HEK293 (cell line): ENCODE measurements at regions not wholly inside any gene's neighbourhood (a gene's known extent, or its start where the extent isn't known, plus 50 kb on each side); places are given as distances from the start of the nearest gene placed in this dataset.

Experiments
- CTCF ChIA-PET: fragments of 350-600 bp; formaldehyde crosslinking; extraction: SDS; loops from one replicate; lab custom pipeline; 2021; ENCODE audit warnings: antibody characterized with exemption; lab: Yijun Ruan, JAX
- POLR2A ChIA-PET: fragments of 300-600 bp; formaldehyde crosslinking; extraction: SDS; loops from one replicate; lab custom pipeline; 2020; ENCODE audit warnings: antibody characterized with exemption, inconsistent platforms; lab: Yijun Ruan, JAX
- H3K27ac ChIP-seq: fragments of 200-500 bp; sonication (Bioruptor generic); 2 replicates; pipeline ENCODE4 v1.5.1; 2014; ENCODE audit warnings: low read depth, low read length, control low read depth, inconsistent platforms; ENCODE audit errors: extremely low read depth
- H3K36me3 ChIP-seq, 2 experiments: fragments of 200-500 bp in 1 of 2; sonication (Bioruptor generic) in 1 of 2; 1 replicate in 1 of 2; 2 replicates in 1 of 2; pipeline ENCODE4 v1.5.1; 2014 to 2017; ENCODE audit warnings: inconsistent platforms in 2 of 2, low read length in 2 of 2; ENCODE audit not compliant: control insufficient read depth in 2 of 2, insufficient read depth in 1 of 2
- H3K4me1 ChIP-seq: fragments of 200-500 bp; sonication (Bioruptor generic); 2 replicates; pipeline ENCODE4 v1.5.1; 2014; ENCODE audit warnings: mild to moderate bottlenecking, low read length, inconsistent platforms; ENCODE audit not compliant: control insufficient read depth, insufficient read depth
- H3K4me3 ChIP-seq: 2 replicates; pipeline ENCODE4 v1.5.1; 2011; ENCODE audit warnings: low read depth, mild to moderate bottlenecking, control low read depth, low read length, moderate library complexity
- H3K9me3 ChIP-seq: fragments of 200-500 bp; sonication (Bioruptor generic); 2 replicates; pipeline ENCODE4 v1.5.1; 2014; ENCODE audit warnings: low read depth, low read length, inconsistent platforms; ENCODE audit not compliant: control insufficient read depth, insufficient read depth
- GFI1B ChIP-seq: fragments of 450-650 bp; formaldehyde crosslinking; IDR thresholded peaks from 2 replicates; pipeline ENCODE4 v1.5.1; 2016; ENCODE audit warnings: missing biosample characterization, missing genetic modification characterization
- GLI2 ChIP-seq: fragments of 450-650 bp; formaldehyde crosslinking; IDR thresholded peaks from 2 replicates; pipeline ENCODE4; 2017; ENCODE audit warnings: missing biosample characterization, missing genetic modification characterization, low read depth, borderline replicate concordance
- HOXA7 ChIP-seq: sonication (generic); formaldehyde crosslinking; IDR thresholded peaks from 2 replicates; pipeline ENCODE4 v1.8.1; 2022; ENCODE audit warnings: missing genetic modification reagents, borderline replicate concordance
- KLF17 ChIP-seq: fragments of 450-650 bp; formaldehyde crosslinking; IDR thresholded peaks from 2 replicates; pipeline ENCODE4 v1.5.1; 2016; ENCODE audit warnings: missing biosample characterization, missing genetic modification characterization
- REPIN1 ChIP-seq: fragments of 450-650 bp; formaldehyde crosslinking; IDR thresholded peaks from 2 replicates; pipeline ENCODE4 v1.5.1; 2017; ENCODE audit warnings: missing biosample characterization, missing genetic modification characterization, low read depth
- ZEB2 ChIP-seq: fragments of 450-650 bp; formaldehyde crosslinking; IDR thresholded peaks from 2 replicates; pipeline ENCODE4 v1.5.1; 2016; ENCODE audit warnings: missing biosample characterization, missing genetic modification characterization
- ZNF112 ChIP-seq: fragments of 450-650 bp; formaldehyde crosslinking; IDR thresholded peaks from 2 replicates; pipeline ENCODE4 v1.5.0; 2017; ENCODE audit warnings: missing biosample characterization, missing genetic modification characterization
- ZNF114 ChIP-seq: fragments of 450-650 bp; formaldehyde crosslinking; IDR thresholded peaks from 2 replicates; pipeline ENCODE4 v1.5.0; 2017; ENCODE audit warnings: missing biosample characterization, missing genetic modification characterization
- ZNF175 ChIP-seq: fragments of 450-650 bp; formaldehyde crosslinking; IDR thresholded peaks from 2 replicates; pipeline ENCODE4 v1.5.1; 2016; ENCODE audit warnings: missing biosample characterization, missing genetic modification characterization
- ZNF18 ChIP-seq: fragments of 450-650 bp; formaldehyde crosslinking; IDR thresholded peaks from 2 replicates; pipeline ENCODE4 v1.5.1; 2016; ENCODE audit warnings: missing biosample characterization, missing genetic modification characterization
- ZNF248 ChIP-seq: fragments of 450-650 bp; formaldehyde crosslinking; IDR thresholded peaks from 2 replicates; pipeline ENCODE4 v1.5.1; 2017; ENCODE audit warnings: missing biosample characterization, missing genetic modification characterization
- ZNF280C ChIP-seq: fragments of 450-650 bp; formaldehyde crosslinking; IDR thresholded peaks from 2 replicates; pipeline ENCODE4 v1.5.1; 2016; ENCODE audit warnings: missing biosample characterization, missing genetic modification characterization
- ZNF354C ChIP-seq: fragments of 450-650 bp; formaldehyde crosslinking; IDR thresholded peaks from 2 replicates; pipeline ENCODE4 v1.5.1; 2016; ENCODE audit warnings: missing biosample characterization, missing genetic modification characterization, low read depth, borderline replicate concordance
- ZNF366 ChIP-seq: fragments of 450-650 bp; formaldehyde crosslinking; conservative IDR thresholded peaks from 2 replicates; pipeline ENCODE4 v1.5.1; 2016; ENCODE audit warnings: missing biosample characterization, missing genetic modification characterization
- ZNF544 ChIP-seq: fragments of 450-650 bp; formaldehyde crosslinking; IDR thresholded peaks from 2 replicates; pipeline ENCODE4 v1.5.0; 2017; ENCODE audit warnings: missing biosample characterization, missing genetic modification characterization
- ZNF610 ChIP-seq: fragments of 450-650 bp; formaldehyde crosslinking; IDR thresholded peaks from 2 replicates; pipeline ENCODE4 v1.5.1; 2016; ENCODE audit warnings: missing biosample characterization, missing genetic modification characterization, borderline replicate concordance
- ZNF692 ChIP-seq: fragments of 450-650 bp; formaldehyde crosslinking; IDR thresholded peaks from 2 replicates; pipeline ENCODE4 v1.5.1; 2016; ENCODE audit warnings: missing biosample characterization, missing genetic modification characterization
- ZNF701 ChIP-seq: fragments of 450-650 bp; formaldehyde crosslinking; IDR thresholded peaks from 2 replicates; pipeline ENCODE4 v1.5.1; 2016; ENCODE audit warnings: missing biosample characterization, missing genetic modification characterization
- ZNF747 ChIP-seq: fragments of 450-650 bp; formaldehyde crosslinking; IDR thresholded peaks from 2 replicates; pipeline ENCODE4 v1.5.1; 2016; ENCODE audit warnings: missing biosample characterization, missing genetic modification characterization
- ZNF76 ChIP-seq: fragments of 450-650 bp; formaldehyde crosslinking; IDR thresholded peaks from 2 replicates; pipeline ENCODE4; 2016; ENCODE audit warnings: low read depth, missing biosample characterization, missing genetic modification characterization, borderline replicate concordance
- ZSCAN16 ChIP-seq: fragments of 450-650 bp; formaldehyde crosslinking; IDR thresholded peaks from 2 replicates; pipeline ENCODE4 v1.5.1; 2016; ENCODE audit warnings: missing biosample characterization, missing genetic modification characterization
- ZSCAN30 ChIP-seq: fragments of 450-650 bp; IDR thresholded peaks from 2 replicates; pipeline ENCODE4 v1.5.1; 2018; ENCODE audit warnings: missing biosample characterization, mild to moderate bottlenecking, missing genetic modification characterization, moderate library complexity
- TF ChIP-seq, protein P1 (sequence below): sonication (generic); formaldehyde crosslinking; IDR thresholded peaks from 2 replicates; pipeline ENCODE4 v1.8.1; 2022; ENCODE audit warnings: mild to moderate bottlenecking, moderate library complexity, missing genetic modification reagents
- TF ChIP-seq, protein P2 (sequence below): fragments of 450-650 bp; formaldehyde crosslinking; IDR thresholded peaks from 2 replicates; pipeline ENCODE4 v1.5.1; 2016; ENCODE audit warnings: missing biosample characterization, missing genetic modification characterization

GRCh38 chr5:99004960-99005359 is 76.2 kb upstream of the CHD1 start (continued):
- TF ChIP-seq ZNF692 (tag by site-specific recombination) (no peak), ZSCAN30 (tag by site-specific recombination) (no peak)

- Histone ChIP-seq H3K9me3 (no peaks in the 10 kb centered on the region), H3K4me3 (no peak overlapping the region), H3K36me3 (no peaks in the 10 kb centered on the region), H3K27ac (no peak overlapping the region), H3K4me1 (no peaks in the 10 kb centered on the region)
- TF ChIP-seq ZNF366 (tag by site-specific recombination) (no peak), ZNF76 (tag by site-specific recombination) (no peak), ZNF114 (tag by site-specific recombination) (no peak), ZNF544 (no peak), KLF17 (no peak), ZNF747 (tag by site-specific recombination) (no peak), HOXA7 (no peak), ZNF18 (tag by site-specific recombination) (no peak), GLI2 (tag by site-specific recombination) (no peak), ZNF354C (no peak), ZNF112 (no peak)
- ChIA-PET POLR2A (no interaction called here), CTCF (no interaction called here)
These were observed 72.1 kb upstream of the CHD1 start for GRCh38 chr5:99000876-99001275.

- ChIA-PET POLR2A (no interaction called here), CTCF (no interaction called here)
- H3K4me1 ChIP-seq, result no peaks in the 10 kb centered on the region
- no peaks in the 10 kb centered on the region for H3K36me3 ChIP-seq
- no peak overlapping the region for H3K27ac ChIP-seq
- no peak overlapping the region for H3K4me3 ChIP-seq
- H3K9me3 ChIP-seq, result no peaks in the 10 kb centered on the region
- TF ChIP-seq ZNF248 (tag by site-specific recombination), result no peak
- no peak for TF ChIP-seq GFI1B (tag by site-specific recombination)
- no peak for TF ChIP-seq ZNF610
- no peak for TF ChIP-seq ZNF175
- TF ChIP-seq ZSCAN16, result no peak
- no peak for TF ChIP-seq HOXA7
- TF ChIP-seq, protein P1, sequence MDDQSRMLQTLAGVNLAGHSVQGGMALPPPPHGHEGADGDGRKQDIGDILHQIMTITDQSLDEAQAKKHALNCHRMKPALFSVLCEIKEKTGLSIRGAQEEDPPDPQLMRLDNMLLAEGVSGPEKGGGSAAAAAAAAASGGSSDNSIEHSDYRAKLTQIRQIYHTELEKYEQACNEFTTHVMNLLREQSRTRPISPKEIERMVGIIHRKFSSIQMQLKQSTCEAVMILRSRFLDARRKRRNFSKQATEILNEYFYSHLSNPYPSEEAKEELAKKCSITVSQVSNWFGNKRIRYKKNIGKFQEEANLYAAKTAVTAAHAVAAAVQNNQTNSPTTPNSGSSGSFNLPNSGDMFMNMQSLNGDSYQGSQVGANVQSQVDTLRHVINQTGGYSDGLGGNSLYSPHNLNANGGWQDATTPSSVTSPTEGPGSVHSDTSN (CRISPR knock-in tag), result no peak
- TF ChIP-seq ZNF112, result no peak
- no peak for TF ChIP-seq ZNF18 (tag by site-specific recombination)
- TF ChIP-seq ZNF280C, result no peak
- TF ChIP-seq, protein P2, sequence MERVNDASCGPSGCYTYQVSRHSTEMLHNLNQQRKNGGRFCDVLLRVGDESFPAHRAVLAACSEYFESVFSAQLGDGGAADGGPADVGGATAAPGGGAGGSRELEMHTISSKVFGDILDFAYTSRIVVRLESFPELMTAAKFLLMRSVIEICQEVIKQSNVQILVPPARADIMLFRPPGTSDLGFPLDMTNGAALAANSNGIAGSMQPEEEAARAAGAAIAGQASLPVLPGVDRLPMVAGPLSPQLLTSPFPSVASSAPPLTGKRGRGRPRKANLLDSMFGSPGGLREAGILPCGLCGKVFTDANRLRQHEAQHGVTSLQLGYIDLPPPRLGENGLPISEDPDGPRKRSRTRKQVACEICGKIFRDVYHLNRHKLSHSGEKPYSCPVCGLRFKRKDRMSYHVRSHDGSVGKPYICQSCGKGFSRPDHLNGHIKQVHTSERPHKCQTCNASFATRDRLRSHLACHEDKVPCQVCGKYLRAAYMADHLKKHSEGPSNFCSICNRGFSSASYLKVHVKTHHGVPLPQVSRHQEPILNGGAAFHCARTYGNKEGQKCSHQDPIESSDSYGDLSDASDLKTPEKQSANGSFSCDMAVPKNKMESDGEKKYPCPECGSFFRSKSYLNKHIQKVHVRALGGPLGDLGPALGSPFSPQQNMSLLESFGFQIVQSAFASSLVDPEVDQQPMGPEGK (tag by site-specific recombination), result no peak
- no peak for TF ChIP-seq ZNF701 (tag by site-specific recombination)
- no peak for TF ChIP-seq REPIN1
- TF ChIP-seq ZEB2, result no peak
These were observed 71.4 kb upstream of the CHD1 start for GRCh38 chr5:99000221-99000620.
